Naive thymus-derived CD4-positive, alpha-beta T cell (primary cell): ENCODE measurements at regions not wholly inside any gene's neighbourhood (a gene's known extent, or its start where the extent isn't known, plus 50 kb on each side); places are given as distances from the start of the nearest gene placed in this dataset.
A peak's percentile ranks its signal among the peaks of the same experiment; 100 is the strongest.
"Not testable (repeated sequence)": the region's sequence is repeated elsewhere in the genome, so short reads cannot be mapped to it uniquely, and the experiment has no call there.

Source experiments
- ATAC-seq: fragments of 150-1000 bp; cut with Tn5 transposase; 2 replicates; pipeline ENCODE4 v1.10.0; 2021; ENCODE audit warnings: mild to moderate bottlenecking, moderate library complexity
- CTCF ChIA-PET: fragments of 350-600 bp; sonication (Branson Sonifier 250); formaldehyde crosslinking; loops from one replicate; lab custom pipeline; 2021; ENCODE audit warnings: antibody characterized with exemption; lab: Charles Lee
- POLR2A ChIA-PET: fragments of 350-600 bp; sonication (Branson Sonifier 250); formaldehyde crosslinking; loops from one replicate; lab custom pipeline; 2021; ENCODE audit warnings: antibody characterized with exemption, inconsistent platforms; lab: Charles Lee
- DNase-seq, 9 donors: peaks; one replicate each; pipeline versions ENCODE4 v3.0.0 to v3.0.0-alpha.2; 2020 to 2022; ENCODE audit warnings: mixed read lengths in 1 of 9
- H3K27ac ChIP-seq: one replicate; pipeline ENCODE4 v1.7.0; 2013; ENCODE audit warnings: mild to moderate bottlenecking, low read depth, low read length, moderate library complexity
- H3K27me3 ChIP-seq, 2 donors: one replicate each; pipeline ENCODE4 v1.7.0; 2013; ENCODE audit warnings: low read length in 2 of 2, mild to moderate bottlenecking in 2 of 2, moderate library complexity in 2 of 2; ENCODE audit not compliant: control insufficient read depth in 2 of 2, insufficient read depth in 2 of 2
- H3K36me3 ChIP-seq, 3 experiments: 1 replicate in 2 of 3; 2 replicates in 1 of 3; pipeline ENCODE4 v1.7.0; 2013; ENCODE audit warnings: low read length in 3 of 3, mild to moderate bottlenecking in 3 of 3, moderate library complexity in 1 of 3; ENCODE audit not compliant: insufficient read depth in 3 of 3, control insufficient read depth in 2 of 3
- H3K4me1 ChIP-seq, 2 donors: one replicate each; pipeline ENCODE4 v1.7.0; 2013; ENCODE audit warnings: low read length in 2 of 2, mild to moderate bottlenecking in 2 of 2, moderate library complexity in 1 of 2; ENCODE audit not compliant: control insufficient read depth in 2 of 2, insufficient read depth in 2 of 2
- H3K4me3 ChIP-seq: 2 replicates; pipeline ENCODE4 v1.7.0; 2013; ENCODE audit warnings: mild to moderate bottlenecking, low read length
- H3K9me3 ChIP-seq, 3 experiments: 1 replicate in 2 of 3; 2 replicates in 1 of 3; pipeline ENCODE4 v1.7.0; 2013; ENCODE audit warnings: low read length in 3 of 3; ENCODE audit not compliant: control insufficient read depth in 2 of 3
- H3K27ac Mint-ChIP-seq, 9 donors: one replicate each; pipeline ENCODE4 v1.8.0; 2020 to 2022; ENCODE audit warnings: mixed read lengths in 9 of 9, mild to moderate bottlenecking in 8 of 9, moderate library complexity in 5 of 9, inconsistent platforms in 2 of 9
- H3K27me3 Mint-ChIP-seq, 5 donors: one replicate each; pipeline ENCODE4 v1.8.0; 2021 to 2022; ENCODE audit warnings: mixed read lengths in 5 of 5, mild to moderate bottlenecking in 1 of 5
- H3K36me3 Mint-ChIP-seq, 5 donors: one replicate each; pipeline ENCODE4 v1.8.0; 2020 to 2022; ENCODE audit warnings: mixed read lengths in 5 of 5, mild to moderate bottlenecking in 3 of 5, inconsistent platforms in 1 of 5
- H3K4me1 Mint-ChIP-seq, 7 donors: one replicate each; pipeline ENCODE4 v1.8.0; 2020 to 2022; ENCODE audit warnings: mixed read lengths in 7 of 7, mild to moderate bottlenecking in 3 of 7, inconsistent platforms in 1 of 7
- H3K4me3 Mint-ChIP-seq, 10 donors: one replicate each; pipeline ENCODE4 v1.8.0; 2020 to 2022; ENCODE audit warnings: mild to moderate bottlenecking in 10 of 10, mixed read lengths in 10 of 10, moderate library complexity in 6 of 10, inconsistent platforms in 2 of 10
- H3K9me3 Mint-ChIP-seq, 11 donors: one replicate each; pipeline ENCODE4 v1.8.0; 2020 to 2022; ENCODE audit warnings: mixed read lengths in 11 of 11, mild to moderate bottlenecking in 4 of 11, inconsistent platforms in 1 of 11, moderate library complexity in 1 of 11
- intact Hi-C, 2 donors: fragments of 100-400 bp; cut with micrococcal nuclease; formaldehyde crosslinking; loops; one replicate each; pipeline ENCODE4 v1.15.1; 2023

- peak overlapping the region in 1 of 10 donors; percentile 21 for H3K4me3 Mint-ChIP-seq
- H3K4me1 ChIP-seq = peaks cover 6 to 46% of the 10 kb centered on the region in 2 donors
- DNase-seq (peak in 1 of 9 donors; percentile 17), ATAC-seq (peak; percentile 51)
- H3K27me3 ChIP-seq, POLR2A ChIA-PET, H3K9me3 Mint-ChIP-seq, H3K27me3 Mint-ChIP-seq, H3K9me3 ChIP-seq, CTCF ChIA-PET, H3K36me3 ChIP-seq, H3K36me3 Mint-ChIP-seq, H3K27ac ChIP-seq, intact Hi-C loops, H3K4me3 ChIP-seq: not testable (repeated sequence)
- H3K4me1 Mint-ChIP-seq = peaks cover 6 to 37% (median 33%) of the 10 kb centered on the region in 7 donors
- H3K27ac Mint-ChIP-seq = peak overlapping the region in 1 of 9 donors; percentile 28
Measured at GRCh38 chr4:71111133-71111532, 117.7 kb downstream of the DCK start.

GRCh38 chr4:71113294-71113693, 119.8 kb downstream of the DCK start:
- no peaks in the 10 kb centered on the region for H3K9me3 Mint-ChIP-seq
- Histone ChIP-seq H3K27ac (no peak overlapping the region), H3K36me3 (no peaks in the 10 kb centered on the region), H3K4me3 (no peak overlapping the region), H3K9me3 (no peaks in the 10 kb centered on the region), H3K27me3 (no peaks in the 10 kb centered on the region), H3K4me1 (peaks cover 3 to 35% of the 10 kb centered on the region in 2 donors)
- no peak for DNase-seq
- no peaks in the 10 kb centered on the region for H3K36me3 Mint-ChIP-seq
- peaks cover 0 to 26% (median 22%) of the 10 kb centered on the region in 7 donors for H3K4me1 Mint-ChIP-seq
- no peaks in the 10 kb centered on the region for H3K27me3 Mint-ChIP-seq
- H3K27ac Mint-ChIP-seq = no peak overlapping the region
- ChIA-PET CTCF (no interaction called here), POLR2A (no interaction called here)
- ATAC-seq = no peak
- intact Hi-C loops = no loop called here
- H3K4me3 Mint-ChIP-seq = no peak overlapping the region

GRCh38 chr4:71120831-71121524, 127.5 kb downstream of the DCK start:
- no peak overlapping the region for H3K4me3 ChIP-seq
- H3K36me3 ChIP-seq = no peaks in the 10 kb centered on the region
- peaks cover 0 to 6% of the 10 kb centered on the region in 2 donors for H3K4me1 ChIP-seq
- peaks cover 0 to 8% (median 5%) of the 10 kb centered on the region in 5 donors for H3K27me3 Mint-ChIP-seq
- DNase-seq = no peak
- no peak for ATAC-seq
- H3K36me3 Mint-ChIP-seq = no peaks in the 10 kb centered on the region
- no peak overlapping the region for H3K4me3 Mint-ChIP-seq
- H3K27ac ChIP-seq = no peak overlapping the region
- H3K9me3 Mint-ChIP-seq = peaks cover 0 to 6% (median 0%) of the 10 kb centered on the region in 11 donors
- no peaks in the 10 kb centered on the region for H3K9me3 ChIP-seq
- CTCF ChIA-PET = no interaction called here
- POLR2A ChIA-PET = no interaction called here
- no peak overlapping the region for H3K27ac Mint-ChIP-seq
- intact Hi-C loops = no loop called here
- H3K27me3 ChIP-seq = no peaks in the 10 kb centered on the region
- H3K4me1 Mint-ChIP-seq = peaks cover 0 to 3% (median 0%) of the 10 kb centered on the region in 7 donors

GRCh38 chr4:71123951-71124350, 130.5 kb downstream of the DCK start:
- POLR2A ChIA-PET = no interaction called here
- Histone ChIP-seq H3K36me3 (no peaks in the 10 kb centered on the region), H3K4me3 (no peak overlapping the region), H3K4me1 (peaks cover 0 to 6% of the 10 kb centered on the region in 2 donors), H3K27ac (no peak overlapping the region), H3K9me3 (no peaks in the 10 kb centered on the region), H3K27me3 (no peaks in the 10 kb centered on the region)
- ATAC-seq (no peak), DNase-seq (no peak)
- intact Hi-C loops = no loop called here
- H3K9me3 Mint-ChIP-seq = peaks cover 0 to 8% (median 0%) of the 10 kb centered on the region in 11 donors
- peaks cover 0 to 9% (median 5%) of the 10 kb centered on the region in 5 donors for H3K27me3 Mint-ChIP-seq
- no peaks in the 10 kb centered on the region for H3K36me3 Mint-ChIP-seq
- H3K27ac Mint-ChIP-seq = no peak overlapping the region
- peaks cover 0 to 3% (median 0%) of the 10 kb centered on the region in 7 donors for H3K4me1 Mint-ChIP-seq
- CTCF ChIA-PET = no interaction called here
- H3K4me3 Mint-ChIP-seq = peak overlapping the region in 1 of 10 donors; percentile 3

- no peak overlapping the region for H3K27ac ChIP-seq
- POLR2A ChIA-PET = no interaction called here
- H3K27me3 ChIP-seq = no peaks in the 10 kb centered on the region
- CTCF ChIA-PET = no interaction called here
- H3K9me3 ChIP-seq = no peaks in the 10 kb centered on the region
- H3K4me3 Mint-ChIP-seq = no peak overlapping the region
- ATAC-seq = no peak
- DNase-seq = no peak
- H3K36me3 Mint-ChIP-seq = no peaks in the 10 kb centered on the region
- H3K9me3 Mint-ChIP-seq = peaks cover 0 to 8% (median 0%) of the 10 kb centered on the region in 11 donors
- intact Hi-C loops = no loop called here
- peaks cover 0 to 9% (median 5%) of the 10 kb centered on the region in 5 donors for H3K27me3 Mint-ChIP-seq
- no peak overlapping the region for H3K4me3 ChIP-seq
- H3K36me3 ChIP-seq = no peaks in the 10 kb centered on the region
- H3K4me1 ChIP-seq = peaks cover 0 to 6% of the 10 kb centered on the region in 2 donors
- no peak overlapping the region for H3K27ac Mint-ChIP-seq
- H3K4me1 Mint-ChIP-seq = peaks cover 0 to 3% (median 0%) of the 10 kb centered on the region in 7 donors
Measured at GRCh38 chr4:71125137-71125536, 131.7 kb downstream of the DCK start.

- no peaks in the 10 kb centered on the region for H3K9me3 ChIP-seq
- no peak overlapping the region for H3K27ac ChIP-seq
- DNase-seq (no peak), ATAC-seq (no peak)
- no peaks in the 10 kb centered on the region for H3K36me3 ChIP-seq
- intact Hi-C loops = no loop called here
- H3K4me3 ChIP-seq = no peak overlapping the region
- no peak overlapping the region for H3K4me3 Mint-ChIP-seq
- no peaks in the 10 kb centered on the region for H3K36me3 Mint-ChIP-seq
- H3K4me1 ChIP-seq = peaks cover 0 to 6% of the 10 kb centered on the region in 2 donors
- H3K4me1 Mint-ChIP-seq = peaks cover 0 to 3% (median 0%) of the 10 kb centered on the region in 7 donors
- H3K27me3 ChIP-seq = no peaks in the 10 kb centered on the region
- ChIA-PET CTCF (no interaction called here), POLR2A (no interaction called here)
- peaks cover 0 to 7% (median 5%) of the 10 kb centered on the region in 5 donors for H3K27me3 Mint-ChIP-seq
- peaks cover 0 to 4% (median 0%) of the 10 kb centered on the region in 11 donors for H3K9me3 Mint-ChIP-seq
- no peak overlapping the region for H3K27ac Mint-ChIP-seq
Measured at GRCh38 chr4:71126719-71127118, 133.3 kb downstream of the DCK start.
